HepG2 (cell line): ENCODE measurements at regions not wholly inside any gene's neighbourhood (a gene's known extent, or its start where the extent isn't known, plus 50 kb on each side); places are given as distances from the start of the nearest gene placed in this dataset.

Experiments used
- CHD4 ChIP-seq: fragments of 200-600 bp; sonication (generic); IDR thresholded peaks from 2 replicates; pipeline ENCODE4 v1.7.0; 2017; ENCODE audit warnings: mild to moderate bottlenecking, low read length, borderline replicate concordance
- FOSL1 ChIP-seq: sonication (generic); formaldehyde crosslinking; IDR thresholded peaks from 2 replicates; pipeline ENCODE4 v1.9.0; 2021; ENCODE audit warnings: missing genetic modification reagents, borderline replicate concordance
- GTF3A ChIP-seq: sonication (generic); formaldehyde crosslinking; conservative IDR thresholded peaks from 2 replicates; pipeline ENCODE4 v1.4.0; 2020; ENCODE audit warnings: mild to moderate bottlenecking, missing genetic modification reagents
- HMG20A ChIP-seq: IDR thresholded peaks from 2 replicates; pipeline ENCODE4 v1.6.1; 2016; ENCODE audit warnings: borderline replicate concordance
- KDM6A ChIP-seq: IDR thresholded peaks from 2 replicates; pipeline ENCODE4 v1.6.1; 2016; ENCODE audit warnings: low read depth
- MED1 ChIP-seq: sonication (generic); formaldehyde crosslinking; IDR thresholded peaks from 2 replicates; pipeline ENCODE4 v1.4.0; 2020; ENCODE audit warnings: missing genetic modification reagents
- MEIS2 ChIP-seq: sonication (generic); formaldehyde crosslinking; IDR thresholded peaks from 2 replicates; pipeline ENCODE4 v1.9.0; 2021; ENCODE audit warnings: mild to moderate bottlenecking, missing genetic modification reagents
- NFKB2 ChIP-seq: sonication (generic); formaldehyde crosslinking; IDR thresholded peaks from 2 replicates; pipeline ENCODE4 v1.4.0; 2020; ENCODE audit warnings: missing genetic modification reagents, borderline replicate concordance
- RCOR2 ChIP-seq: IDR thresholded peaks from 2 replicates; pipeline ENCODE4 v1.6.1; 2016; ENCODE audit warnings: missing biosample characterization, missing genetic modification reagents
- SAFB2 ChIP-seq: sonication (generic); formaldehyde crosslinking; IDR thresholded peaks from 2 replicates; pipeline ENCODE4 v1.5.1; 2020; ENCODE audit warnings: missing genetic modification reagents, low read depth, mild to moderate bottlenecking, borderline replicate concordance
- SMARCE1 ChIP-seq: fragments of 450-650 bp; IDR thresholded peaks from 2 replicates; pipeline ENCODE4 v1.6.1; 2017; ENCODE audit warnings: borderline replicate concordance
- SRSF1 ChIP-seq: fragments of 200-400 bp; formaldehyde crosslinking; optimal IDR thresholded peaks from 2 replicates; pipeline ENCODE3; 2017; ENCODE audit warnings: mild to moderate bottlenecking, low read depth, low read length, moderate library complexity
- TARDBP ChIP-seq: sonication (generic); formaldehyde crosslinking; IDR thresholded peaks from 2 replicates; pipeline ENCODE4 v1.8.0; 2022; ENCODE audit warnings: mild to moderate bottlenecking, missing genetic modification reagents
- ZNF101 ChIP-seq: sonication (generic); formaldehyde crosslinking; IDR thresholded peaks from 2 replicates; pipeline ENCODE4 v1.4.0; 2020; ENCODE audit warnings: mild to moderate bottlenecking, low read depth, missing genetic modification reagents, borderline replicate concordance
- ZNF24 ChIP-seq: fragments of 450-650 bp; IDR thresholded peaks from 2 replicates; pipeline ENCODE4 v1.6.1; 2017; ENCODE audit warnings: antibody characterized with exemption, mild to moderate bottlenecking
- ZNF367 ChIP-seq: sonication (generic); formaldehyde crosslinking; IDR thresholded peaks from 2 replicates; pipeline ENCODE4 v1.4.0; 2020; ENCODE audit warnings: missing genetic modification reagents, borderline replicate concordance
- ZNF567 ChIP-seq: sonication (generic); formaldehyde crosslinking; IDR thresholded peaks from 2 replicates; pipeline ENCODE4 v1.8.1; 2023; ENCODE audit warnings: mild to moderate bottlenecking, missing genetic modification reagents, borderline replicate concordance
- ZNF75D ChIP-seq: sonication (generic); formaldehyde crosslinking; IDR thresholded peaks from 2 replicates; pipeline ENCODE4 v1.8.1; 2023; ENCODE audit warnings: missing genetic modification reagents, mild to moderate bottlenecking, borderline replicate concordance
- ZNF891 ChIP-seq: sonication (generic); formaldehyde crosslinking; IDR thresholded peaks from 2 replicates; pipeline ENCODE4 v1.5.0; 2020; ENCODE audit warnings: mild to moderate bottlenecking, missing genetic modification reagents
- ZXDC ChIP-seq: sonication (generic); formaldehyde crosslinking; IDR thresholded peaks from 2 replicates; pipeline ENCODE4 v1.5.0; 2020; ENCODE audit warnings: mild to moderate bottlenecking, missing genetic modification reagents
- TF ChIP-seq, protein P1 (sequence below): sonication (generic); formaldehyde crosslinking; conservative IDR thresholded peaks from 2 replicates; pipeline ENCODE4 v1.4.0; 2020; ENCODE audit warnings: mild to moderate bottlenecking, missing genetic modification reagents, moderate library complexity
- TF ChIP-seq, protein P2 (sequence below): IDR thresholded peaks from 2 replicates; pipeline ENCODE4 v1.6.1; 2016; ENCODE audit warnings: mild to moderate bottlenecking, missing biosample characterization, missing genetic modification reagents
- TF ChIP-seq, protein P3 (sequence below): sonication (generic); formaldehyde crosslinking; IDR thresholded peaks from 2 replicates; pipeline ENCODE4 v1.4.0; 2020; ENCODE audit warnings: missing genetic modification reagents
- TF ChIP-seq, protein P4 (sequence below): sonication (generic); formaldehyde crosslinking; IDR thresholded peaks from 2 replicates; pipeline ENCODE4 v1.4.0; 2020; ENCODE audit warnings: mild to moderate bottlenecking, low read depth, missing genetic modification reagents

- TF ChIP-seq ZXDC (CRISPR knock-in tag): no peak
- TF ChIP-seq, protein P1, sequence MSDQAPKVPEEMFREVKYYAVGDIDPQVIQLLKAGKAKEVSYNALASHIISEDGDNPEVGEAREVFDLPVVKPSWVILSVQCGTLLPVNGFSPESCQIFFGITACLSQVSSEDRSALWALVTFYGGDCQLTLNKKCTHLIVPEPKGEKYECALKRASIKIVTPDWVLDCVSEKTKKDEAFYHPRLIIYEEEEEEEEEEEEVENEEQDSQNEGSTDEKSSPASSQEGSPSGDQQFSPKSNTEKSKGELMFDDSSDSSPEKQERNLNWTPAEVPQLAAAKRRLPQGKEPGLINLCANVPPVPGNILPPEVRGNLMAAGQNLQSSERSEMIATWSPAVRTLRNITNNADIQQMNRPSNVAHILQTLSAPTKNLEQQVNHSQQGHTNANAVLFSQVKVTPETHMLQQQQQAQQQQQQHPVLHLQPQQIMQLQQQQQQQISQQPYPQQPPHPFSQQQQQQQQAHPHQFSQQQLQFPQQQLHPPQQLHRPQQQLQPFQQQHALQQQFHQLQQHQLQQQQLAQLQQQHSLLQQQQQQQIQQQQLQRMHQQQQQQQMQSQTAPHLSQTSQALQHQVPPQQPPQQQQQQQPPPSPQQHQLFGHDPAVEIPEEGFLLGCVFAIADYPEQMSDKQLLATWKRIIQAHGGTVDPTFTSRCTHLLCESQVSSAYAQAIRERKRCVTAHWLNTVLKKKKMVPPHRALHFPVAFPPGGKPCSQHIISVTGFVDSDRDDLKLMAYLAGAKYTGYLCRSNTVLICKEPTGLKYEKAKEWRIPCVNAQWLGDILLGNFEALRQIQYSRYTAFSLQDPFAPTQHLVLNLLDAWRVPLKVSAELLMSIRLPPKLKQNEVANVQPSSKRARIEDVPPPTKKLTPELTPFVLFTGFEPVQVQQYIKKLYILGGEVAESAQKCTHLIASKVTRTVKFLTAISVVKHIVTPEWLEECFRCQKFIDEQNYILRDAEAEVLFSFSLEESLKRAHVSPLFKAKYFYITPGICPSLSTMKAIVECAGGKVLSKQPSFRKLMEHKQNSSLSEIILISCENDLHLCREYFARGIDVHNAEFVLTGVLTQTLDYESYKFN: peak; percentile 82
- TF ChIP-seq MED1: peak; percentile 68
- TF ChIP-seq, protein P2, sequence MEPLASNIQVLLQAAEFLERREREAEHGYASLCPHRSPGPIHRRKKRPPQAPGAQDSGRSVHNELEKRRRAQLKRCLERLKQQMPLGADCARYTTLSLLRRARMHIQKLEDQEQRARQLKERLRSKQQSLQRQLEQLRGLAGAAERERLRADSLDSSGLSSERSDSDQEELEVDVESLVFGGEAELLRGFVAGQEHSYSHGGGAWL: no peak
- peak; percentile 82; the same call in 1 of the 2 replicates for TF ChIP-seq ZNF24
- no peak for TF ChIP-seq NFKB2 (CRISPR knock-in tag)
- TF ChIP-seq KDM6A (CRISPR knock-in tag): 0 out of 2 replicates have a peak, but pooled peaks have one; percentile 40
- no peak for TF ChIP-seq TARDBP
- TF ChIP-seq FOSL1: peak; percentile 92
- TF ChIP-seq ZNF891 (CRISPR knock-in tag): no peak
- no peak for TF ChIP-seq GTF3A (CRISPR knock-in tag)
- no peak for TF ChIP-seq SRSF1
- TF ChIP-seq ZNF367 (CRISPR knock-in tag): no peak
- TF ChIP-seq SMARCE1: no peak
- TF ChIP-seq ZNF567 (CRISPR knock-in tag): no peak
- TF ChIP-seq ZNF75D (CRISPR knock-in tag): no peak
- TF ChIP-seq SAFB2 (CRISPR knock-in tag): no peak
- TF ChIP-seq RCOR2 (CRISPR knock-in tag): peak; percentile 63; the same call in 1 of the 2 replicates
- no peak; the same call in 1 of the 2 replicates for TF ChIP-seq CHD4
- TF ChIP-seq, protein P3, sequence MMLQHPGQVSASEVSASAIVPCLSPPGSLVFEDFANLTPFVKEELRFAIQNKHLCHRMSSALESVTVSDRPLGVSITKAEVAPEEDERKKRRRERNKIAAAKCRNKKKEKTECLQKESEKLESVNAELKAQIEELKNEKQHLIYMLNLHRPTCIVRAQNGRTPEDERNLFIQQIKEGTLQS (CRISPR knock-in tag): peak; percentile 90; the same call in 1 of the 2 replicates
- peak; percentile 94; the same call in 1 of the 2 replicates for TF ChIP-seq HMG20A (CRISPR knock-in tag)
- TF ChIP-seq, protein P4, sequence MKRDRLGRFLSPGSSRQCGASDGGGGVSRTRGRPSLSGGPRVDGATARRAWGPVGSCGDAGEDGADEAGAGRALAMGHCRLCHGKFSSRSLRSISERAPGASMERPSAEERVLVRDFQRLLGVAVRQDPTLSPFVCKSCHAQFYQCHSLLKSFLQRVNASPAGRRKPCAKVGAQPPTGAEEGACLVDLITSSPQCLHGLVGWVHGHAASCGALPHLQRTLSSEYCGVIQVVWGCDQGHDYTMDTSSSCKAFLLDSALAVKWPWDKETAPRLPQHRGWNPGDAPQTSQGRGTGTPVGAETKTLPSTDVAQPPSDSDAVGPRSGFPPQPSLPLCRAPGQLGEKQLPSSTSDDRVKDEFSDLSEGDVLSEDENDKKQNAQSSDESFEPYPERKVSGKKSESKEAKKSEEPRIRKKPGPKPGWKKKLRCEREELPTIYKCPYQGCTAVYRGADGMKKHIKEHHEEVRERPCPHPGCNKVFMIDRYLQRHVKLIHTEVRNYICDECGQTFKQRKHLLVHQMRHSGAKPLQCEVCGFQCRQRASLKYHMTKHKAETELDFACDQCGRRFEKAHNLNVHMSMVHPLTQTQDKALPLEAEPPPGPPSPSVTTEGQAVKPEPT: no peak
- no peak for TF ChIP-seq MEIS2
- TF ChIP-seq ZNF101: no peak
Observed at GRCh38 chr2:145777297-145777696, 1257.4 kb upstream of the ZEB2 start (continued).
